H9 (cell line): ENCODE measurements at regions not wholly inside any gene's neighbourhood (a gene's known extent, or its start where the extent isn't known, plus 50 kb on each side); places are given as distances from the start of the nearest gene placed in this dataset.

Experiments
- DNase-seq: peaks from one replicate; pipeline ENCODE4 v3.0.0-alpha.2; 2017
- H2AFZ ChIP-seq: one replicate; pipeline ENCODE4 v1.6.1; 2013; ENCODE audit warnings: mild to moderate bottlenecking, low read length, control low read depth, moderate library complexity
- H2AK5ac ChIP-seq: 2 replicates; pipeline ENCODE4 v1.6.1; 2013; ENCODE audit warnings: low read length, control low read depth, mixed read lengths; ENCODE audit not compliant: insufficient read length
- H2BK120ac ChIP-seq: one replicate; pipeline ENCODE4 v1.6.1; 2013; ENCODE audit warnings: low read depth, mild to moderate bottlenecking, low read length, control low read depth, inconsistent platforms; ENCODE audit not compliant: poor library complexity, severe bottlenecking
- H2BK12ac ChIP-seq: 2 replicates; pipeline ENCODE4 v1.6.1; 2013; ENCODE audit warnings: low read length, control low read depth, mixed read lengths, low read depth; ENCODE audit not compliant: insufficient read length
- H2BK15ac ChIP-seq: 2 replicates; pipeline ENCODE4 v1.6.1; 2013; ENCODE audit warnings: low read depth, low read length, control low read depth
- H2BK20ac ChIP-seq: one replicate; pipeline ENCODE4 v1.6.1; 2013; ENCODE audit warnings: low read depth, mild to moderate bottlenecking, low read length, control low read depth, inconsistent platforms; ENCODE audit not compliant: poor library complexity, severe bottlenecking
- H2BK5ac ChIP-seq: 2 replicates; pipeline ENCODE4 v1.6.1; 2013; ENCODE audit warnings: low read length, control low read depth, mixed read lengths; ENCODE audit not compliant: insufficient read length
- H3K14ac ChIP-seq: 2 replicates; pipeline ENCODE4 v1.6.1; 2013; ENCODE audit warnings: low read length, control low read depth; ENCODE audit not compliant: insufficient read depth
- H3K18ac ChIP-seq: 2 replicates; pipeline ENCODE4 v1.6.1; 2013; ENCODE audit warnings: low read depth, mild to moderate bottlenecking, mixed read lengths, low read length, control low read depth; ENCODE audit not compliant: insufficient read length
- H3K23ac ChIP-seq: 2 replicates; pipeline ENCODE4 v1.6.1; 2013; ENCODE audit warnings: low read length, control low read depth, mixed read lengths, low read depth; ENCODE audit not compliant: insufficient read length
- H3K23me2 ChIP-seq: 2 replicates; pipeline ENCODE4 v1.6.1; 2013; ENCODE audit warnings: low read depth, mild to moderate bottlenecking, mixed read lengths, low read length, control low read depth; ENCODE audit not compliant: insufficient read length, poor library complexity, severe bottlenecking
- H3K27ac ChIP-seq: 2 replicates; pipeline ENCODE4 v1.5.1; 2013; ENCODE audit warnings: low read length, control low read depth, mixed read lengths, low read depth; ENCODE audit not compliant: insufficient read length
- H3K27me3 ChIP-seq: 2 replicates; pipeline ENCODE4 v1.6.1; 2013; ENCODE audit warnings: low read length, control low read depth, inconsistent platforms; ENCODE audit not compliant: insufficient read depth
- H3K4ac ChIP-seq: 2 replicates; pipeline ENCODE4 v1.6.1; 2013; ENCODE audit warnings: low read depth, mild to moderate bottlenecking, control low read depth, inconsistent platforms, low read length, moderate library complexity
- H3K4me1 ChIP-seq: 2 replicates; pipeline ENCODE4 v1.6.1; 2013; ENCODE audit warnings: low read length, control low read depth, inconsistent platforms; ENCODE audit not compliant: insufficient read depth
- H3K4me2 ChIP-seq: 2 replicates; pipeline ENCODE4 v1.6.1; 2013; ENCODE audit warnings: low read length, control low read depth, mixed read lengths; ENCODE audit not compliant: insufficient read length, insufficient read depth
- H3K56ac ChIP-seq: 2 replicates; pipeline ENCODE4 v1.6.1; 2013; ENCODE audit warnings: low read depth, mild to moderate bottlenecking, mixed read lengths, low read length, control low read depth; ENCODE audit not compliant: insufficient read length
- H3K79me1 ChIP-seq: 2 replicates; pipeline ENCODE4 v1.6.1; 2013; ENCODE audit warnings: low read depth, mild to moderate bottlenecking, moderate library complexity, low read length, control low read depth, inconsistent platforms; ENCODE audit not compliant: insufficient read depth, poor library complexity, severe bottlenecking
- H3K79me2 ChIP-seq: 2 replicates; pipeline ENCODE4 v1.6.1; 2013; ENCODE audit warnings: low read length, control low read depth, inconsistent platforms; ENCODE audit not compliant: insufficient read depth
- H3K9ac ChIP-seq: 2 replicates; pipeline ENCODE4 v1.6.1; 2013; ENCODE audit warnings: low read length, control low read depth, mixed read lengths; ENCODE audit not compliant: insufficient read length; ENCODE audit errors: extremely low read depth
- H3K9me3 ChIP-seq: one replicate; pipeline ENCODE4 v1.6.1; 2013; ENCODE audit warnings: low read depth, low read length, inconsistent platforms; ENCODE audit not compliant: control insufficient read depth
- H3T11ph ChIP-seq: one replicate; pipeline ENCODE4 v1.6.1; 2013; ENCODE audit warnings: mild to moderate bottlenecking, low read length, control low read depth, inconsistent platforms
- H4K20me1 ChIP-seq: one replicate; pipeline ENCODE4 v1.6.1; 2013; ENCODE audit not compliant: control insufficient read depth, insufficient read length, insufficient read depth
- H4K5ac ChIP-seq: 2 replicates; pipeline ENCODE4 v1.6.1; 2013; ENCODE audit warnings: low read depth, mild to moderate bottlenecking, mixed read lengths, low read length, control low read depth; ENCODE audit not compliant: insufficient read length
- H4K8ac ChIP-seq: replicated peaks from 2 replicates; pipeline ENCODE4 v1.6.1; 2013; ENCODE audit warnings: low read length, control low read depth, mixed read lengths, low read depth; ENCODE audit not compliant: insufficient read length
- H4K91ac ChIP-seq: 2 replicates; pipeline ENCODE4 v1.6.1; 2013; ENCODE audit warnings: low read depth, mild to moderate bottlenecking, moderate library complexity, mixed read lengths, low read length, control low read depth; ENCODE audit not compliant: insufficient read length
- H3K27ac Mint-ChIP-seq, 3 experiments: 2 replicates in 2 of 3; 3 replicates in 1 of 3; pipeline ENCODE4 v1.8.0; 2020 to 2021; ENCODE audit warnings: mixed read lengths in 3 of 3, mild to moderate bottlenecking in 1 of 3, moderate library complexity in 1 of 3
- H3K27me3 Mint-ChIP-seq: 2 replicates; pipeline ENCODE4 v1.8.0; 2021; ENCODE audit warnings: low read depth, mild to moderate bottlenecking, moderate library complexity, mixed read lengths
- H3K36me3 Mint-ChIP-seq, 3 experiments: 2 replicates in 2 of 3; 3 replicates in 1 of 3; pipeline ENCODE4 v1.8.0; 2020 to 2021; ENCODE audit warnings: low read depth in 3 of 3, mixed read lengths in 3 of 3; ENCODE audit not compliant: insufficient read depth in 1 of 3
- H3K4me1 Mint-ChIP-seq, 2 experiments: 2 replicates each; pipeline ENCODE4 v1.8.0; 2020; ENCODE audit warnings: mixed read lengths in 2 of 2
- H3K4me3 Mint-ChIP-seq, 2 experiments: 2 replicates in 1 of 2; 3 replicates in 1 of 2; pipeline ENCODE4 v1.8.0; 2020 to 2021; ENCODE audit warnings: mild to moderate bottlenecking in 2 of 2, mixed read lengths in 2 of 2, moderate library complexity in 1 of 2
- H3K9me3 Mint-ChIP-seq, 2 experiments: 2 replicates in 1 of 2; 3 replicates in 1 of 2; pipeline ENCODE4 v1.8.0; 2020; ENCODE audit warnings: mild to moderate bottlenecking in 2 of 2, mixed read lengths in 2 of 2, moderate library complexity in 1 of 2
- CTCF ChIP-seq: fragments of 200-600 bp; sonication (generic); conservative IDR thresholded peaks from 3 replicates; pipeline ENCODE4 v1.8.0; 2021; ENCODE audit warnings: antibody characterized with exemption, mild to moderate bottlenecking
- WGBS: extraction: QIAGEN DNeasy Blood & Tissue Kit; methylation state at CpG from one replicate; pipeline ENCODE4 v1.1.7; 2013; ENCODE audit warnings: missing lambda C conversion rate, low lambda C conversion rate, mixed read lengths; ENCODE audit not compliant: insufficient read length; ENCODE audit errors: extremely low coverage; 5-methylcytosine and 5-hydroxymethylcytosine counted together

GRCh38 chr7:118330388-118330787 lies 105.9 kb downstream of the ANKRD7 start:
- no peaks in the 10 kb centered on the region for H3K4me1 ChIP-seq
- no peak overlapping the region for H3K14ac ChIP-seq
- no peaks in the 10 kb centered on the region for H4K20me1 ChIP-seq
- H3T11ph ChIP-seq = no peak overlapping the region
- H3K4ac ChIP-seq = no peak overlapping the region
- H3K56ac ChIP-seq = no peak overlapping the region
- no peaks in the 10 kb centered on the region for H3K23me2 ChIP-seq
- no peak overlapping the region for H2BK120ac ChIP-seq
- TF ChIP-seq CTCF = no peak
- no peak overlapping the region for H3K18ac ChIP-seq
- H3K27ac Mint-ChIP-seq = peak overlapping the region in 1 of 3 experiments; percentile 22; a peak in 1 of 7 replicates
- WGBS = no CpG with 5 or more reads among the region's 3 CpGs
- H3K4me2 ChIP-seq = no peak overlapping the region
- no peaks in the 10 kb centered on the region for H3K9me3 Mint-ChIP-seq
- H2AFZ ChIP-seq = no peak overlapping the region
- H3K4me1 Mint-ChIP-seq = peaks cover 12% of the 10 kb centered on the region in 2 experiments
- H2BK15ac ChIP-seq = no peak overlapping the region
- H3K9me3 ChIP-seq = no peaks in the 10 kb centered on the region
- no peak overlapping the region for H3K4me3 Mint-ChIP-seq
- no peaks in the 10 kb centered on the region for H3K27me3 ChIP-seq
- no peak overlapping the region for H4K5ac ChIP-seq
- H2BK5ac ChIP-seq = no peak overlapping the region
- no peaks in the 10 kb centered on the region for H3K79me2 ChIP-seq
- H4K91ac ChIP-seq = no peak overlapping the region
- no peaks in the 10 kb centered on the region for H3K79me1 ChIP-seq
- H3K27me3 Mint-ChIP-seq = no peaks in the 10 kb centered on the region
- H2AK5ac ChIP-seq = no peak overlapping the region
- H3K9ac ChIP-seq = no peak overlapping the region
- H3K23ac ChIP-seq = no peak overlapping the region
- H3K27ac ChIP-seq = no peak overlapping the region
- H3K36me3 Mint-ChIP-seq = no peaks in the 10 kb centered on the region
- no peak overlapping the region for H2BK12ac ChIP-seq
- no peak for DNase-seq
- no peak overlapping the region for H4K8ac ChIP-seq
- H2BK20ac ChIP-seq = no peak overlapping the region
